ENCODE measurements at regions not wholly inside any gene's neighbourhood (a gene's known extent, or its start where the extent isn't known, plus 50 kb on each side); places are given as distances from the start of the nearest gene placed in this dataset.

- DNase-seq = no peak
- ATAC-seq (ENCODE audit: poor library complexity) = no peak
- intact Hi-C loops (cut with DNase I) = no loop called here
These were observed 80.0 kb downstream of the CAMK2N1 start for GRCh38 chr1:20405893-20406604.

DNA sequence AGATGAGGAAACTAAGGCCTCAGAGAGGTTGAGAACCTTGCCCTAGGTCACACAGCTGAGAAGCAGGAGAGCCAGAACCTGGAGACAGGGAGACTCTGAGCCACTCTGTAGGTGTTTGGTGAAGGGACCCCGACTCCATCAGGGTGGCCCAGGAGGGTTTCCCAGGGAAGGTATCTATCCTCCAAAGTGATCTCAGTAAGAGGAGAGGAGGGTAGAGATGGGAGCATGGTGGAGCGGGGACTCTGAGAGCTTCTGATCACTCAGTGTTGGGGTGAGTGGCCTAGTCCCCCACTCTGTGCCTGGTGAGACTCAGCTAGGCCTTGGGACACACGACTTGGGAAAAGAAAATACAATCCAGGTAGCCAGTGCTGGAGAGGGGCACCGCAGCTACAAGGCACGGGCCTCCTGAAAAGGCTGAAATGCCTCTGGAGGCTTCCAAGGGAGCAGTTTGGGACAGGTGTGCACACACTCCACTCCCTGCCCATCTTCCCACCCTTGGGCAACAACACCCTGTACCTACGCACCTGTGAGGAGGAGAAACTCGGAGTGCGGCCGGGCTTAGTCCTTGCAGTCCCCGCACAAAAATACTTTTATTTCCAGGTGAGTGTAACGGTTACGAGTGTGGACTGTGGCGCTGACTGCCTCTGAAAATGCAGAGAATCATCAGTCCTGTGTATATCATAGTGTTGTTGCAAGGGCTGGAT is 80.8 kb downstream of the CAMK2N1 start:
- intact Hi-C loops (cut with DNase I) = no loop called here
- ATAC-seq (ENCODE audit: poor library complexity) = no peak
- no peak for DNase-seq
